GM12872 (cell line): ENCODE measurements at regions not wholly inside any gene's neighbourhood (a gene's known extent, or its start where the extent isn't known, plus 50 kb on each side); places are given as distances from the start of the nearest gene placed in this dataset.

ENCODE experiments used
- CTCF ChIP-seq: IDR thresholded peaks from 3 replicates; pipeline ENCODE4 v1.5.1; 2011; ENCODE audit warnings: low read depth, mild to moderate bottlenecking, low read length, moderate library complexity; ENCODE audit not compliant: insufficient read depth

GRCh38 chr3:124526601-124527000 lies 203.7 kb upstream of the UMPS start:
- TF ChIP-seq CTCF: peak; percentile 13; the same call in 1 of the 3 replicates

GRCh38 chr3:124529826-124530571 lies 200.3 kb upstream of the UMPS start:
- TF ChIP-seq CTCF: no peak

GRCh38 chr3:124530916-124531315 lies 199.3 kb upstream of the UMPS start:
- TF ChIP-seq CTCF: no peak

- TF ChIP-seq CTCF: no peak
These were observed 198.2 kb upstream of the UMPS start for GRCh38 chr3:124532071-124532470.

- TF ChIP-seq CTCF: no peak
These were observed 194.9 kb upstream of the UMPS start for GRCh38 chr3:124535306-124535705.

- no peak for TF ChIP-seq CTCF
These were observed 189.6 kb upstream of the UMPS start for GRCh38 chr3:124540550-124541211.

- TF ChIP-seq CTCF: no peak
These were observed 187.9 kb upstream of the UMPS start for GRCh38 chr3:124542214-124542869.
